SH-SY5Y (cell line): ENCODE measurements at regions not wholly inside any gene's neighbourhood (a gene's known extent, or its start where the extent isn't known, plus 50 kb on each side); places are given as distances from the start of the nearest gene placed in this dataset.

Experiments used
- GATA2 ChIP-seq: IDR thresholded peaks from 2 replicates; pipeline ENCODE4 v1.6.1; 2011; ENCODE audit warnings: mild to moderate bottlenecking, low read depth, low read length
- GATA3 ChIP-seq: IDR thresholded peaks from 2 replicates; pipeline ENCODE4 v1.6.1; 2011; ENCODE audit warnings: low read depth, mild to moderate bottlenecking, low read length, moderate library complexity

- TF ChIP-seq GATA2 (no peak), GATA3 (no peak)
These were observed 143.3 kb downstream of the FTCDNL1 start for GRCh38 chr2:199707593-199708185.

DNA sequence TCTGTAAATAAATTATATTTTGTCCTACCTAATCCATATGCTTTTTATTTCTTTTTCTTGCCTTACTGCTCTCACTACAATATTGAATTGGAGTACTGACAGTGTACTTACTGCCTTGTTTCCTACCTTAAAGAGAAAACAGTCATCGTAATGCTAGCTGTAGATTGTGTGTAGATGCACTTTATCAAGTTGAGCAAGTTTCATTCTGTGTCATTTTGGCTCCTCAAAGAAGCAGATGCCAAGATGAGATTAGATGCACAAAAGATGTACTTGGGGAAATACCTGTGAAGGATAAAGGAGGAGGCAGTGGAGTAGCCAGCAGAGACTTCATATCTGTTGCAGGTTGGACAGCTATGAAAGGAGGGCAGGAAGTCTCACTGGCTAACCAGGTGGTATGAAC is 145.5 kb downstream of the FTCDNL1 start:
- TF ChIP-seq GATA3 = no peak
- TF ChIP-seq GATA2 = no peak

DNA sequence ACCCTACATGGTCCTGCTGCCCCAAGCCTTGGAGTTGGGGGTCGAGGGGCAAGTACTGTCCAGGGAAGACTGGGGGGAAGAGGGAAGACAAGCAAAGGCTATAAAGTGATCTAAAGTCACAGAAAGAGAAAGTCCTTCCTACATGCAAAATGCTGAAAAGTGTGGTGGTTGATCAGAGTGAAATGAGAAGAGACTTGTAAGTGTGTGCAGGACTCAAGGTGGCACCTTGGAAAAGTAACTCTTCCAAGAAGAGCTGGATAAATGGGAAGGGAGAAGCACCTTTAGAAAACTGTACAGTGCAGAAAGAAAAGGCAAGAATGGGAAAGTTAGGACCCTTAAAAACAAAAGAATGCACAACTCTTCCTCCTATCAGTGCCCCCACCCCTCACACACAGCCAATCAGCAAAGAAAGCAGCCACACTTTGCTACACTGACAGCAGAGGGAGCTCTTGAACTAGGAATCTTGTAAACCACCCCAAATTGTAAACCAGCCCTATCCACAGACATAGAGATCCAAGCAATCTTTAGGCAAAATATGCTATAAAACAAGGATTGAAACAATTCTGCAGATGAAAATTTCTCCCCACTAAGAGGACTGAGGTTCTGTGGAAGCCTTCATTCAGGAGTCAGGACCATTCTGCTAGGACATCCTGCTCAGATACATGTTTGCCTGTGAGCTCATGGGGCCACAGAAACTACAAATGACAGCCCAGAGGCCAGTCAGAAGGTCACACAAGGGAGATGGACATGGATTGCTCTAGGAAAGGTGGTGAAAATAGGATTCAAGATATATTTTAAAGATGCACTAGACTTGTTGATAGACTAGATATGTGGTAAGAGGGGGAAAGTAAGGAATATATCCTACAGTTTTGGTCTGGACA is 146.4 kb downstream of the FTCDNL1 start:
- no peak for TF ChIP-seq GATA2
- no peak for TF ChIP-seq GATA3

- no peak for TF ChIP-seq GATA2
- no peak for TF ChIP-seq GATA3
These were observed 147.8 kb downstream of the FTCDNL1 start for GRCh38 chr2:199703199-199703598.

GRCh38 chr2:199697469-199697868 is 153.5 kb downstream of the FTCDNL1 start:
- no peak for TF ChIP-seq GATA2
- no peak for TF ChIP-seq GATA3

DNA sequence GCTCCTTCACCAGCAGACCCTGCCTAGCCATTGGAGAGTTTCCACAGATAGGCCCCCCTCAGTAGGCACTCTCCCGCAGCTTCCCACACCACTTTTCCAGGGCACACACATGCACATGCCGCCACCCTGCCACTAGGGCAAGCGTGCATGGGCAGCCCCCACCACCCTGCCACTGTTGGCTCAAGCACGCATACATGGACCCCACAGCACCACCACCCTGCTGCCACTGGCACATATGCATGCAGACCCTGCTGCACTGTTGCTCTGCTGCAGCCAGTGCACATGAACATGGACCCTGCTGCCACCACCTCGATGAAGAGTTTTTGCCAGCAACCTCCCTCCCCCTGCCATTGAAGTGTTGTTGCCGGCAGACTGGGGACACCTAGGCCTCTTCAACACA is 154.9 kb downstream of the FTCDNL1 start:
- TF ChIP-seq GATA2 (no peak), GATA3 (no peak)

DNA sequence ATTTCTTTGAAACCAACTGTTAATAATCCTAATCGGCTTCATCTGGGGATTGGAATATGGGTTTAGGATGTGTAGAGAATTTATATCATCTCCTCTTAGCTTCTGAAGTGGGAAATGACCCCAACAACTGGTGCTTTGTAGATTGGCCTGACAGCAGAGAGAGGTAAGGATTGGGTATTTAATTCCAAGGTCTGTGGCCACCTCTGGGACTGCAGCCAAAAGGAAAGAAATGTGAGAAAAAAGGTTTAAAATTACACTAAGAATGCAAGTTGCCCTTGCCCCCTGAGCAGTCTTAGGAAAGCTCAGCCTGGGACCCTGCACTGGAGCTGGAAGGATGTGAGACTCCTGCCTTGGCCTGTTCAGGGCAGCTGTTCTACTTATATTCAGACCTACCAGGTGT is 157.1 kb downstream of the FTCDNL1 start:
- TF ChIP-seq GATA2 (no peak), GATA3 (no peak)

DNA sequence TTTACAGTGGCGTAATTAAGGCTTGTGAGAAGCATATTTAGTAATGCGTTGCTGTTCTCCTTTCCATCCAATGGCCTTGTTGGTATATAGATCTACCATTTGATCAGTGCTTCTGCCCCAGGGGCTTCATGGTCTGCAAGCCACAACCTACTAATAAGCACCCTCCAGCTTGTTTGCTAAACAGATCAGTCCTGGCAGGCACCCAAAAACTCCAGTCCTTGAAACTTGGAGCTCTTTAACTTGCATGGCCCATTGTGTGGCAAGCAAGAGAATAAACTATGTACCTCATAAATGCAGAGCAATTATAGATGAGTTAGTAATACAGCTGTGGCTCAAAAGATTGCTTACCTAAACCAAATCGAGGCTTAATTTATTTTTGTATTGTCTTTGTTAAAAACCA is 158.5 kb downstream of the FTCDNL1 start:
- TF ChIP-seq GATA2 = no peak
- no peak for TF ChIP-seq GATA3

DNA sequence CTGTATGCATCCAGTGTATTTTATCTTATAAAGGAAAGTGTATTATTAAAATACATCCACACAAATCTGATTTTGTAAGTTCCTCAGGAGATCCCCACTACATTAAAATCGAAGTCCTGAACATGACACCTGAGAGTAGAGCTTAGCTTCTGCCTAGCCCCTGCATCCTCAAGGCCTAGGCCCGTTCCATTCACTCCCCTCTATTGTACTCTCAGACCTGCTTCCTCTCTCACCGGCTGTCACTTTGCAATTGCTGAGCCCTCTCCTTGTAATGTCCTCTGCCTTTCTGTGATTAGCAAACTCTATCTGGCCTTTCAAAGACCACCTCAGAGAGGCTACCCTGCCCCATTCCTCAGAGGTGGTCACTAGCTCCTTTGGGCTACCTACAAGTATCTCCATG is 160.8 kb downstream of the FTCDNL1 start:
- TF ChIP-seq GATA3 (no peak), GATA2 (no peak)

GRCh38 chr2:199685669-199686068 is 165.3 kb downstream of the FTCDNL1 start:
- TF ChIP-seq GATA2 (no peak), GATA3 (no peak)

DNA sequence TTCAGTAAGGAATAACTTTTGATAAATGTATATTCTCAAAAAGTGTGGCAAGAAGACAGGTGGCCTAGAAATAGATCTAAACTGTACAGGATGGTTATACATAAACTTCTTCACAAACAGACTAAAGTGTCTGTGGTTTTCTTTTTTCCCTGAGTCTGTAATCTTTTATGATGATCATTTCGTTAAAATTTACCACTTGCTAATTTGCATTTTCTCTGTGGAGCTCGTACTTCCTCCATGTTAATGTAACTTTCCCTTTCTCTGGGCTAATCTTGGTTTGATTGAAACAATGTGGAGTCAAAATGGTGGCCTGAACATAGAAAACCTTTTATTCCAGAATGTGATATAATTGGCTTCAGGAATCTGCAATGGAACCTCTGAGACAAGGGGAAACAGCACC is 166.2 kb downstream of the FTCDNL1 start:
- TF ChIP-seq GATA2 = no peak

- TF ChIP-seq GATA3 = no peak
- TF ChIP-seq GATA2 = no peak
These were observed 166.8 kb downstream of the FTCDNL1 start for GRCh38 chr2:199684168-199684567.

GRCh38 chr2:199682001-199682400 is 169.0 kb downstream of the FTCDNL1 start:
- no peak for TF ChIP-seq GATA2
- no peak for TF ChIP-seq GATA3

DNA sequence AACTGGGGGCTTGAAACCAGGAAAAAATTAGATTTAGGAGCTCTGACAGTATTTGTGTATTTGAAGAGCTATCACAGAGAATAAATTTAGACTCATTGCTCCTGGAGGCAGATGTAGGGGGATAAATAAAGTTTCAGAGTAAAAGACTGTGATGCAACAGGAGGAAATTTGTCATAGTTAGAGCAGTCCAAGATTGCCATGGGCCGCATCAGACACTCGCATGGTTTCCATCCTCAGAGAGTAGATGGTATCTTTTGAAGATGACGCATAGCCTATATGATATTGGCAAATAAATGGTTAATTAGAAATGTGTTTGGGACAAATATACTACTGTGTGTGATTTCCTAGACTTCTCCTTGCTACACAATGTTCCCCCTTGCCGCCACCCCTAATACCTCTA is 170.5 kb downstream of the FTCDNL1 start:
- TF ChIP-seq GATA2 = no peak
- no peak for TF ChIP-seq GATA3

- TF ChIP-seq GATA2 (no peak), GATA3 (no peak)
These were observed 171.1 kb downstream of the FTCDNL1 start for GRCh38 chr2:199679883-199680282.
